KBM-7 (cell line): ENCODE measurements at regions not wholly inside any gene's neighbourhood (a gene's known extent, or its start where the extent isn't known, plus 50 kb on each side); places are given as distances from the start of the nearest gene placed in this dataset.

ENCODE experiments used
- DNase-seq: peaks from one replicate; pipeline ENCODE4 v3.0.0-alpha.2; 2015
- in situ Hi-C: fragments of 300-500 bp; cut with MboI; formaldehyde crosslinking; loops from 2 replicates; pipeline ENCODE4 v1.14.3; 2020; ENCODE audit warnings: low sequenced_read_pairs, low pct_unique_long_range_greater_than_20kb, mixed read lengths

DNA sequence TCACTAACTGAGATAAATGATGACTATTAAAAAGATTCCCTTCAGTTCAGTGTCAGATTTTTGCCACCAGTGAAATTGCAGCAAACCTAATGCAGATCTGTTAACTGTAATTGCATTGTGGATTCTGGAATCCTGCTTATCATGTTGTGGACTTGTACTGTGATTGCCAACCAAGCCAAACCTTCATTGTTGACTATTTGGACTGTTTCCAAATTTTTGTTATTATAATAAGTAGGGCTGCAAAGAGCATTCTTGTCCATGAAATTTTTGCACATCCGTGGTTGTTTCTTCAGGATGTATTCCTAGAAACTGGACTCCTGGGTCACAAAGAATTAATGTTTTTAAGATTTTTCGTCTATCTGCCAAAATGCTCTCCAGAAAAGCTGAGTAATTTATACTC, 281.6 kb upstream of the ZMIZ1 start:
- no peak for DNase-seq
- in situ Hi-C loops, result no loop called here

DNA sequence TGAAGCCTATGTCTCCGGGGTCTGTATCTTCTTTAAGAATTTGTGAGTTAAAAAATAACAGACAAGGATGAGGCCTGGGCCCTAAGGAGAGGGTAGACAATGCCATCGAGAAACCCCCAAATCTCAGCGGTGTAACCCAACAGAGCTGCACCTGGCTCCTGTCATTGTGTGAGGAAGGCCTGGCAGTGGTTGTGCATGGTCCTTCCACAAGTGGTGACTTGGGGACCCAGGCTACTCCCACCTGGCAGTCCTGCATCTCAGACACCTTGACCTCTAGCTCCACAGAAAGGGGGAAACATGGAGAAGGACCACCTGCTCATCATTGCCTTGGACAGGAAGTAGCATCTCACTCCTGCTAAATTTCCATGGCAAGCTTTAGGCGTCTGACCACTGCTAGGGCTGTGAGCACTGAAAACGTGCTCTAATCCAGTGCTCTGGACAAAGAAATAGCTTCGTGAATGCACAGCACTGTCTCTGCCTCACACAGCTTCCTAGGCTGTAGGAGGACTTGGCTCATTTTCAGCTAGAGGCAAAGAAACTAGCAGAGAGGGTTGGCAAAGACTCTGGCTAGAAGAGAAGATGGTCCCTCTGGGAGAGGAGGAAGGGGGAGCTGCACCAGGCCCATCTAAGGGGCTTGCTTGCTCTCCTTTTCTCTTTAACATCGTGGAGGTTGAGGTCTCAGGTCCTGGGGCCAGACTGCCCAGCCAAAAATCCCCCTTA, 273.9 kb upstream of the ZMIZ1 start:
- in situ Hi-C loops, result no loop called here

DNA sequence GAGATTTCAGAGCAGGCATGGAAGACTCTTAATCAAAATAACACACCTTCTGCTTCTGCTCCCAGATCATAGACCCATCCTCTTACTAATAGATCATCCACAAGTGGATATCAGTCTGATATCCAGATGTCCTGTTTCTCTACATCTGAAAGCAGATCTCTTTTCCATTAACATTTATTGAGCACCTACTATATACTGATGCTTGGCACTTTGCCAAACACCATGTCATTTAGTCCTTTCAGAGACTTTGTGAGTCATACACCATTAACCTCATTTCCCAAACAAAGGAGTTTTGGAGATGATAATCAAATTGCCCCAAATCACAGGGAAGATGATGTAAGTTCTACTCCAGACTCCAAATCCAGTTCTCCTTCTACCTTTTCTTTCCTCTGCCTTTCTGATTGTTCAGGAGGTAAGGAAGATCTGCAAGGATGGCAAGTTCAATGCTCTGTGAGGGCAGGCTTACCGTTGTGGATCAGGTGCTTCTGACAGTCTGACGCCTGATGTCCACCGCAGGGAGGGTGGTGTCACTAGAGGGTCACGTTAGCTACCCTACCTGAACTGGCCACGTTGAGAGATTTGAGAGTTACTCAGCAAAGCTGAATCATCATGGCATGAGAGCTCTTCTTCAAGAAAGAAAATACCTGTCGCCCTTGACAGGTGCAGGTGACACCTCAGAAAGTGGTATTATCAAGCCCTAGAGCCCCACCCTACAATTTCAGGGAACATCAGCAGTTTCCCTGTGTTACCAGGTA, 269.6 kb upstream of the ZMIZ1 start:
- DNase-seq, result no peak
- in situ Hi-C loops, result no loop called here

More for the DNA sequence above, 273.9 kb upstream of the ZMIZ1 start:
- DNase-seq, result no peak

DNA sequence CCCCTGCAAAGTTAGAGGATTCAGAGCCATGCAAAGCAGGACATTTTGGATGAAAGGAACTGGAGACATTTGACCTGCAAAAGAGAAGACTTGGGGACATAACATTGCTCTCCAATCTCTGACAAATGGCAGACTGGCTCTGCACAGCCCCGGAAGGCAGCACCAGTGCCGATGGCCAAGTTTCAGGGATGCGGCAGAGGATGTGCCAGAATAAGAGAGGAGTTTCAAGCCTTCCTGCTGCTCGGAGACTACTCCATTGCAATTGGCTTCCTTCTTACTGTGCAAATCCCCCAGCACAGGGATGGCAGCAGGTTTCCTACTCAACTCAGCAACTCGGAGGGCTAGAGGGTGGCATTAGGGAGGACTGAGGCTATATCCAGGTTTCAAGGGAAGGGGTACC, 268.8 kb upstream of the ZMIZ1 start:
- in situ Hi-C loops, result no loop called here
- DNase-seq, result no peak

DNA sequence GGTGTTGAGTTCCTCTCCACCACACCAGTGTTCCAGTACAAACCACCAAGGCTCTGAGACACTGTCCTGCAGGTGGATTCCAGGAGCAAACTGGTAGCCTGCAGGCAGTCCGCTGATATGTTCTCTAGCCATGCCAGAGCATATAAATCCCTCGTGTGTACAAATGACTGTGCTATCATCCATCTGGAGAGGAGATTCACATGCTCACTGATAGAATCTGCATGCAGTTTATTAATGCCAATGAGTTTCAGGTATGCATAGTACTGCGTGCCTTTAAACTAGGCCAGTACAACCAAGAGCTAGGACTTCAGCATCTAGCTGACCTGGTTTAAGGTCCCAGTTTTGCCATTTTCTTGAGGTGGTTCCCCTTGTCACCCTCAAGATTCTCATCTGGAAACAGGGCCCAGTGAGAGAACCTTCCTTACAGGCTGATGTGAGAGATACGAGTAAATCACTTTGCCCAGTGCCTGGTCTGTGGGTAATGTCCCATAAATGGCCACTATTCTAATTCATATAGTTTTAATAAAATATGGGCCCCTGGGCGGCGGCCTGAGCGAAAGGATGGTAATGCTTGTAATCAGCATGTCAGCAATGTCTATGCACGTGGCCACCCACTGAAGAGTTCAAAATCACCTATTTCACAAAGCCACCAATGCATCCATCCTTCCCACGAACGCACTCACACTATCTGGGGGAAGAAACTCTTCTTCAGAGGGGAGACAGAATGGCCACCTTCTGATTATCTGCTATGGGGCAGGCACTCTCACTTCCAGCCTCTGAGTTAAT, 268.0 kb upstream of the ZMIZ1 start:
- in situ Hi-C loops, result no loop called here
- DNase-seq, result no peak

DNA sequence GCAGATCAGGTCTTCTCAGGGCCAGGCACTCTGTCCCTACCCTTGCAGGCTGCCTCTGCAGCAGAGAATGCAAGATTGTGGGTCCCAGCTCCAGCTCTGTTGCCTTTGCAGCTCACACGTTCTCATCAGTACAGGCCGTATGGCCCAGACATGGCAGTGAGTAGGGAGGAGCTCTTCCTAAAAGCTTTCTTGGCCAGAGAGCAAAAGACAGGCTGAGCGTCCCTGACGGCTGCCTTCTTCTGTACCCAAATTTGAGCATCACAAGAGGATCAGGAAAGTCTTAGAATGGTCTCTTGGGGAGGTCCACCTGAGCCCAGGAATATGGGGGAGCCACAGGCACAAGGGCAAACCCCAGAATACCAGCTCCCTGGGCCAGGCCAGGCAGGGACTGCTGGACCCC, 266.3 kb upstream of the ZMIZ1 start:
- in situ Hi-C loops, result no loop called here
- no peak for DNase-seq

DNA sequence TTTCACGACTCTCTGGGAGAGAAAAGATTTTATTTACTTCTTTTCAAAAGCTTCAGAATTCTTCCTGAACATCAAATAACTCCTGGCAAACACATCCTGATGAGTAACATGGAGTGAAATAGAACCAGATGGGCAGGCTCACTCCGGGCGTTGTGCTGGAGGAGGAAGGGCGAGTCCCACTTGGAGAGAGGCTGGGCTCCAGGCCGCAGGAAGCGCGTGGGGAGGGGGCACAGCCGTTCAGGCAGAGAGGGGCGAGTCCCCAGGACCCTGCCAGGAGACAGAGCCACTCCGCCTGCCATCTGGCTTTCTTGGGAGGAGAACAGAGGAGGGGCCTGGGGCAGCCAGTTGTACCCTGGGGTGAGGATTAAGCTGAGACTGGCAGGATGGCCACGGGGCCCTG, 265.9 kb upstream of the ZMIZ1 start:
- DNase-seq, result no peak
- in situ Hi-C loops, result no loop called here

DNA sequence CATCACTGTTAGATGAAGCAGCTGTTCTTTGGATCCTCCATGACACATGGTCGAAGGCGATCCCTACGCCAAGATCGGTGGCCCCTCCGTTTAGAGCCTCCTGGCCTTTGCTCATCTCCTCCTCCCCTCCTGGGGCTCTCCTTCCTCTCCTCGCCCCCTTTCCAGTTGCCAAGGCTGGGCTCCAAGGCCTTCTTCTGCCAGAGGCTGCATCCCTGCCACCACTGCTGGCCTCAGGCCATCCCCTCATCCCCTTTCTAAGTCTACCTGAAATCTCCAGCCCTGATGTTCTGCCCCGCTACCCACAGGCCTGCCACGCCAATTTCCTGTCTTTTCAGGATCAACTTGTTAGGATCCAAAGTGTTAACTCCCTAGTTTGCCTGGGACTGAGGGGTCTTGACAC, 265.1 kb upstream of the ZMIZ1 start:
- in situ Hi-C loops, result no loop called here
- no peak for DNase-seq

DNA sequence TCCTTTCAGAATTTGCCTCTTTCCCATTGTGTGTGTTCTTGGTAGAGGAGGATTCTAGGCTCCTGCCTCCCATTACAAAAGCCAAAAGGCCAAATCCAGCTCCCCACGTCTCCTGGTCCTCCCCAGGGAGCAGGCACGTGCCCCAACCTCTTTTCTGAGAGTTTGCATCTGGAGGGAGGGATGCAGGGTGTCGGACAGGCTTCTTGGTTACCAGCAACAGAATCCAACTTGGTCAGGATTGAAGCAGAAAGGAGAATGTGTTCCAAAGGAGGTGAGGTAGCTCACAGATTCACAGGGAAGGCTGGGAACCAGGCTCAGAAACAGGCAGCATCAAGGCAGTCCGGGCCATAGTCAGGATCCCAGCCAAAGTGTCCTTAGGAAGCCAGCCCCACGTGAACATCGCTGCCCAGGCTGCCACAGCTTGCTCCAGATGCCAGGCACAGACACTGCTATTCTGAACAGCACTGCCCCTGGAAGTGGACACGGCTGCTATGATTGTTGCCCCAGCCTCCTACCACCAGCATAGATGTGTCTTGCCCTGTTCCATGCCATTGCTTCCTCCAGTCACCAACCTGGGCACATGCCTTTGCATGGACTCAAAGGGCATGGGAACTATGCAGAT, 264.2 kb upstream of the ZMIZ1 start:
- DNase-seq, result no peak
- in situ Hi-C loops, result no loop called here

DNA sequence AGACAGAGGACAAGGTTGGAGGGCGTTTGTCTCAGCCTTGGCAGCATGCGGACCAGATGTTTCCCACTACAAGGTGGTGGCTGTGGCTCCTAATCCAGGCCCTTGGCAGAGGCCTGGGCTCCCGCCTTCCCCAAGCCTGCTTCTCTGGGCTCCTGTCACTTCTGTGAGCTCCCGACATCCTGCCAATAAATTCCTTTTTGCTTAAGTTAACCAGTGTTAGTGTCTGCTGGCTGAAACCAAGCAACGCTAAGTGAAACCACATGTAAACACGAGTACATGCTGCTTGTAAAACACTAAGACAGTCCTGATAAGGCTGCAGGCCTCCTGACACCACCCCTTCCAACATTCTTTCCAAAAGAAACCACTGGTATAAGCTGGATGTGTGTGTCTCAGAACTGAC, 263.6 kb upstream of the ZMIZ1 start:
- in situ Hi-C loops, result no loop called here
- no peak for DNase-seq

DNA sequence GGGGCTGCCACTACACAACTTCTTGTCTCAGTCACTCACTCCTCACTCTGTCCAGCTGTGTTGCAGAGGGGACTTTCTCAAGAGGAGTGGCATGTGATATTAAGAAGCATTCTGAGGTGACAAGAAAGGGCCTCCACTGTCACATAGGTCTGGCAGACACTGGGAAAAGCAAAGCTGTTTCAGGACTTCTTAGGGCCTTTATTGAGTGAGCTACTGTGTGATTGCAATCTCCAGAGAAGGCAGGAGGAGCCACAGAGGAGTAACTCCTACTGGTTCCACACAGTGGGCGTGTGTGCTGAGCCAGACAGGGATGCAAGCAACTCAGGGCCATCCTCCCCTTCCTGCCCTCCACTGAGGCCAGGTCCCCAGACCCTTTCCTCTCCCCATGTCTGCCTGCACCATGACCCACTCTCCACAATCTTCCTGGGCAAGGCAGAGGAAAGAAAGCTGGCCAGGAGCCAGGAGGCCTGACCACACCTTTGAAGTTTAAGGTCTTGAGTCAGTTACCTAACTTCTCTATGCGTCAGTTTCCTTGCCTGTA, 262.0 kb upstream of the ZMIZ1 start:
- in situ Hi-C loops, result no loop called here
- no peak for DNase-seq

DNA sequence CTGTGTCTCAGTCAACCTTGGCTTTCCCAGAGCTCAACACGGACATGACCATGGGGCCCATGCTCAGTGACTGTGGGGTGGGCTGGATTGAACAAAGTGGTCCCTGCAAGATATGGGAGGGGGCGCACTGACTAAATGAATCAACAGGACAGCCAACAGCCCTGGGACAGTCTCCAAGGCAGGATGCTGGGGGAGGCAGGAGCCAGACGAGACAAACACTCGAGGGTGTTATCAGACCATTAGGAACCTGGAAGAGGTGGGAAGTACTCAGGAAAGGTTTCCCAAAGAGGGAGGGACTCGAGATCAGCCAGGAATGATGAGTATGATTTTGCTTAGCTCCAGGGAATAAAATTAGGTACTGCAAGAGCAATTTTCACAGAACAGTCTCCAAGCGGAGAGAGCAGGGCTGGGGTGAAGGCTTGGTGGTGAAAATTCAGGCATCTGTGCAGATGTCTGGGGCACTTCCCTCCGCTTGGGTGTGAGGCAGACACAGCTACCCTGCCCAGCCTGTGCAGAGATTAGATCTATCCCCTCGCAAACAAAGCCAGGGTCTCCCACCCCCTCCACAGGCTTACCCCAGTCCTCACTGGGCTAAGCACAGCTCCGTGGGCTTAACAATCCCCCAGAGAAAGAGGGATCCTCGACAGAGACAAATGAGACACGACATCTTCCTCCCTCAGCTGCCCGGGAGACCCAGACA, 261.1 kb upstream of the ZMIZ1 start:
- no peak for DNase-seq
- in situ Hi-C loops, result no loop called here

DNA sequence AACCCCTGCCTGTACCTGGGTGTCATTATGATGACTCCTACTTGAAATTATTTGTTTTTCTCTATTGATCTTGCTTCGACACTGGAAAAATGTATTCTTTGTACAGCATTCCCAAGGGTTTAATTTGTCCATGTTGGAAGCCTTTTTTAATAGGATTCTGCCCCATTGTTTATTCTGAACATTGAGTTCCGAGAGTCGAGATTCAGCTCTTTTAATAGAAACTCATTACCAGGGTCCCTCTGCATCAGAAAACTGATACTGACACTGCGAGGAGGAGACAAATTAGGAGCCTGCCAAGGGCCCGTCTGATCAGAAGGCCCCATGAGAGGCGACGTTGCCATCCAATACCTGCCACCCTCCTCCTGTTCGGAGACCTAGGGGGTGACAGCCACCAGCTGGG, 260.5 kb upstream of the ZMIZ1 start:
- in situ Hi-C loops, result no loop called here
- no peak for DNase-seq

DNA sequence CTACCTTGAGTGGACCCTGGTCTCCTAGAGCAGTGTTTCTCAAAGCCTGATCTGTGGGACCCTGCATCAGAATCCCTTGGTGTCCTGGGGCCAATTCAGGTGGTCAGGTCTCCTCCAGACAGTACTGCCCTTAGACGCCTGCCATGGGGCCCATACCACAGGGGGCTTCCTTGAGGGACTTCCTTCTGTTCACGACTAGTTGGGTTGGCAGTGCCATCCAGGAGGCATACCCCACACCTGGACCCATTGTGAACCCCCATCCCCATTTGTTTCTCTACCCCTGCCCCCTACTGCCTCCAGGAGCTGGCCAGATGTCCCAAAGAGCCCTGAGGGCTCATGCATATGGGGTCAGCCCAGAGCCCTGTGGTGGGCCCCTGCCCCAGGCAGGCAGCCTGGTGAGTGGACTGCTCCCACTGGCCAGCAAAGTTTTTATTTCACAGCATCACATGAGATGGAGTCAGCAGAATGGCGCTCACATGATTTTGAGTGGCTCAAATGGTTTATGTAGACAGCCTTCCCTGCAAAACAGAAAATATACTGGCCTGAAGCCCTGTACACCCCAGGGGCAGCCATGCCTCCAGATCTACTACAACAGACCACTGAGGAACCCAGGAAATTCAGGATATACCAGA, 259.9 kb upstream of the ZMIZ1 start:
- DNase-seq, result no peak

DNA sequence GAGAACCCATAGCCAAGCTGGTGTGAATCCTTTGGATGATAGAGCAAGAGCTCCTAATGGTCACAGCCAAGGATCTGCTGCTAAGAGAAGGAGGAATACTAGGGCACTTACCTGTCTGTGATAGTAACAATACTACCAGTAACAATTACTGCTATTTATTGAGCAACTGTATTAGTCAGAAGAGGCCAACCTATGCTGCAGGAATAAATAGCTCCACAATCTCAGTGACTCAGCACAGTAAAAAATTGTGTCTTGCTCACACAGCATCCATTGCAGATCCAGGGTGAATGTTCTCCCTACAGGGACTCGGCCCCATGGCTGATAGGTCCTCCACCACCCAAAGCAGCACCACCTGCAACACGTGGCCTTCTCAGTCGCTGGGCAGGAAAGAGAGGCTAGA, 257.6 kb upstream of the ZMIZ1 start:
- DNase-seq, result no peak
- in situ Hi-C loops, result no loop called here

More for the DNA sequence above, 259.9 kb upstream of the ZMIZ1 start:
- in situ Hi-C loops, result no loop called here

DNA sequence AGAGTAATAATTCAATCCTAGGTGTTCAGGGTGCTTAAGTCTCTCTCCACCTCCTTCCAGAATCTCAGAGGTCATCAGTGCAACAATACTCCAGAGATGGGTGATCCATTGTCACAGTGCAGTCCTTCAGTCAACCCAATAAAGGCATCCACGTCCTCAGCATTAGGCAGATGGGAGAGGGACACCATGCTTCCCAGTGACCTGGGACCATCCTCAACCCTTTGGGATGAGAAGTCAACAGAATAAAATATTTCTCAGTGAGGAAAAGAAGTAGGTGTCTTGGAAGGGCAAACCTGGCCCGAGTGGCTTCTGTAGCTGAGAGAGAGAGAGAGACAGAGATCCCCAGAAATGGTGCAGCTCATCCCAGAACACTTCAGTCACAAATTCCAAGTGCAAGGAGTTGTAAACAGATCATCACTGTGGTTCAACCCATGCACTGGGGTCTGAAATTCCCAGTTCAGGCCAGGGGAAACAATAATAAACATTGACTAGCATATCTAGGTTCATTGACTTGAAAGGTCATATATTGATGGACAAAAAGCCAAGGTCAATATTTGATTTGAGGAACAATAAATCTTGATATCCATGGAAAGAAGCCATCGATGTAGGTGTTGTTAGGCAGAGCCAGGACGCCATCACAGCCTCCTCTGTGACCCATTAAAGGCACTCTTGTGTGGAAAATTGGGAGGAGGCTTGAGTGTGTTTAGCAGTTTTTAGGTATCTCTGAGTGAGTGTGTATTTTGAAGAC, 256.0 kb upstream of the ZMIZ1 start:
- in situ Hi-C loops, result no loop called here
- DNase-seq, result no peak

DNA sequence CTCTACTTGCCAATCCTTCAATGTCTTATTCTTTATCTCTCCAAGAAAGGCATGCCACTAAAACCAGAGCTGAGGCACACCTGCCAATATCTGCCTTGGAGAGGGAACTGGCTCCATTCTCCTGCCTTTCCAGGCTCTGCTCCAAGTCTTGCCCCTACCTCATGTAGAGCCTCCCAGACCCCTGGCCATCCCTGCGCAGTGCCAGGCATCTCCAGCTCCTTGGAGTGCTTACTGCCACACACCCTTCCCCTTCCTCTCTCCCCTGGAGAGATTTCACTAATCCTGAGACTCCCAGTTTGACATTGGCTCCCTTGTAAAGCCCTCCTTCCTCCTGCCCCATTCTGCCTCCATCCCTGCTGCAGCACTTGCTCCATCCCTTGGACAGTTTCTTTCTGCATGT, 255.2 kb upstream of the ZMIZ1 start:
- in situ Hi-C loops, result no loop called here

DNA sequence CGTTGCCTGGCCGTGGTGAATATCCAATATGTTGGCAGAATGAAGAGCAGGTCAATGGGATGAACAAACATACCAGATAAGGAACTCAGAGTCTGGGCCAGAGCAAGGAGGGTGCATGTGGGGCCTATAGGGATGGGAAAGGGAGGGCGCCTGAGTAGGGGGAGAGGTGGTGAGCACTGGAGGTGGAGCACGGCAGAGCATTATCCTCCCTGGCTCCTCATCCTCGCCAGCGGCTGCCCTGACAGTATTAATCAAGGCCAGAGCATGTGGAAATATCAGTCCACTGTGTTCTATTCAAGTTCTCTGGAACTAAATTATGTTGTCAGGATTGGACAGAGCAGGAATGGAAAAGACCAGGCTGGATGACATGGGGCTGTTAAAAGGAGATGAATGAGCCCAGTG, 254.8 kb upstream of the ZMIZ1 start:
- in situ Hi-C loops, result no loop called here

More for the DNA sequence above, 255.2 kb upstream of the ZMIZ1 start:
- DNase-seq, result no peak

More for the DNA sequence above, 254.8 kb upstream of the ZMIZ1 start:
- no peak for DNase-seq
